HG02981 (cell line): ENCODE measurements at regions not wholly inside any gene's neighbourhood (a gene's known extent, or its start where the extent isn't known, plus 50 kb on each side); places are given as distances from the start of the nearest gene placed in this dataset.
A peak's percentile ranks its signal among the peaks of the same experiment; 100 is the strongest.

Experiments used
- ATAC-seq: cut with Tn5 transposase; IDR thresholded peaks from one replicate; pipeline ENCODE4 v1.9.1; 2021; ENCODE audit warnings: mild to moderate bottlenecking, moderate library complexity; ENCODE audit not compliant: unreplicated experiment

- ATAC-seq: no peak
Measured at GRCh38 chr10:110413049-110413783, 84.5 kb upstream of the DUSP5 start.

DNA sequence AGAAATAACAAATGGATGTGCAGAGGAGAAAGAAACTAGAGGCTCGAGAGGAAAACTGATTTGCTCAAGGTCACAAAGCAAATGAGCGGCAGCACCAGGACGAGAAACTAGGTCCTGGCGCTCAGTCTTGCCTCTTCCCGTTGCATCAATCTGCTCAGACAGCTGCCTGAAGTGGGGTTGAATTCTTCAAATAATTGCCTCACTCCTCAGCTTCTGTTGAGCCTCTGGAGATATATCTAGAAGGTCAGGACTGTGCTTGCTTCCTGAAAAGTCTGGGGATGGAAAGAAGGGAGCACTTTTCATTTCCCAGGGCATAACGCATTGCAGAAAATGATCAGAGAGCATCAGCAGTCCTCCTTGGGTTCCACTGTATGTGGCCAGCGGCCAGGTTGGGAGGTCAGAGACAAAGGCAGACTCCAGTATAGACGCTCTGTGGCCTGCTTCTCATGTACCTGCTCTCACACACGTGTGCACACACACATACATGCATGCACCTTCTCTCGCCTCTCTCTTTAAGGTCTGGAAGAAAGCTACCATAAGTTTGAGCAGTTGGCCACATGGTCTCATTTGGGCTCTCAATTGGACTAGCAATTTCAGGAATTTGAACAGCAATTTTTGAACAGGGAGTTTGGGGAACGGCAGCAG is 83.7 kb upstream of the DUSP5 start:
- ATAC-seq: peak; percentile 5

DNA sequence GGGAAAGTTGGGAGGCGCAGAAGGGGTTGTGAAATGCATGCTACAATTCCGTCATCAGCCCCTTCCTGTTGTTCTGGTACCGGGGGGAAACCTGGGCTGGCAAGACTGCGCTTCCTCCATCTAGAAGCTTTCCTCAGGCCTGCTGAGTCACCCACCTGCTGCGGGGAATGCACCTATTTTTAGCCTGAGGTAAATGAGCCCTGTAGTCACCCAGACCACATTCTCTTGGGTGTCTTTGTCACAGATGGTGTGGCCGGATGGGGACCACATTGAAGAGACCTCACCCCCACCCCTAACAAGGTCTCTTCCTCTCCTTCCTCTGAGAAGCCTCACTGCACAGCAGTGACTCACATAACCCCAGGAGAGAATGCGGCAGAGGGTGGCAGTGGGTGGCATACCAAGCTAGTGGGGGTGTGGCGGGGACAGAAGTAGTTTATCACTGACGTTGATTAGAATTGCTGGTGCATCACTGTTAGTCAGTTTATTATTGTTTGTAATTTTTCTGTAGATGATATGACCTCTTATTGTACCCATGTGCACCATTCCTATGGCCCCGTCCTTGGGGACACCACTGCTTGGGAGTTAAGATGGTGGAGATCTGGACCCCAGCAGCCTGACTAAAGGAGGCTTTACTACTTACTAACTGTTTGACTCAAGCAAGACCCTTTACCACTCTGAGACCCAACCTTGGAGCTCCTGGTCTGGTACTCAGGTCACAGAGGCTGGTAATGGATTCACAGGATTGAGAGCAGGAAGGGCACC is 83.0 kb upstream of the DUSP5 start:
- ATAC-seq: peak; percentile 82

- ATAC-seq: no peak
Measured at GRCh38 chr10:110415809-110416208, 81.9 kb upstream of the DUSP5 start.

GRCh38 chr10:110416776-110417711 is 80.7 kb upstream of the DUSP5 start:
- ATAC-seq: no peak

DNA sequence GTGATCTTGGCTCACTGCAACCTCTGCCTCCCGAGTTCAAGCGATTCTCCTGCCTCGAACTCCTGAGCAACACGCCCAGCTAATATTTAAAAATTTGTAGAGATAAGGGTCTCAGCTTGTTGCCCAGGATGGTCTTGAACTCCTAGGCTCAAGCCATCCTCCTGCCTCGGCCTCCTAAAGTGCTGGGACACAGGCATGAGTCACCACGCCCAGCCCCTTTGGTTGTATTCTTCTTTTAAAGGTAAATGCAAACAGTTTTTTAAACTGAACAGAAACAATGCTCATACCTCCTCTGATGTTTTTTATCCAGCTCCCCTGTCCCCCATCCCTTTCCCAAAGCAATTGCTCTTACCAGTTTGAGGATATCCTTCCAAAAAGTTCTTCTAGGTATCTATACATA is 79.5 kb upstream of the DUSP5 start:
- ATAC-seq: no peak

DNA sequence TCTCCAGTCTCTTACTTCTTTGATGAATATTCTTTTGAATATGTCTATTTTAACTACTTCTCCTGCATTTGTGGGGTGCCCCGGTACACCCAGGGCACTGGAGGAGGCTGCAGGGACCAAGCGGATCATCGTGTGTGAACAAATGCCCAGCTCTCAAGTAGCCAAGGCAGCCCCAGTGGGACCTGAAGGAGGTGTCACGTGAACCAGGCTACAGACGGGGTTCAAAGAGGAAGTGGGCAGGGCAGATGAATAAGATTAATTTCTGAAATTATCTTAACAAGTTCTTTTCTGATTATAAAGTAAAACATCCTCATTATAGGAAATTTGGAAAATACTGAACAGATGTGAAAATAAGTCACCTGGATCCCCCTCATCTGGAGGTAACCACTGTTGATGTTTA is 78.4 kb upstream of the DUSP5 start:
- ATAC-seq: no peak

- ATAC-seq: no peak
Measured at GRCh38 chr10:110420401-110421193, 77.1 kb upstream of the DUSP5 start.

GRCh38 chr10:110421512-110422138 is 76.1 kb upstream of the DUSP5 start:
- no peak for ATAC-seq

DNA sequence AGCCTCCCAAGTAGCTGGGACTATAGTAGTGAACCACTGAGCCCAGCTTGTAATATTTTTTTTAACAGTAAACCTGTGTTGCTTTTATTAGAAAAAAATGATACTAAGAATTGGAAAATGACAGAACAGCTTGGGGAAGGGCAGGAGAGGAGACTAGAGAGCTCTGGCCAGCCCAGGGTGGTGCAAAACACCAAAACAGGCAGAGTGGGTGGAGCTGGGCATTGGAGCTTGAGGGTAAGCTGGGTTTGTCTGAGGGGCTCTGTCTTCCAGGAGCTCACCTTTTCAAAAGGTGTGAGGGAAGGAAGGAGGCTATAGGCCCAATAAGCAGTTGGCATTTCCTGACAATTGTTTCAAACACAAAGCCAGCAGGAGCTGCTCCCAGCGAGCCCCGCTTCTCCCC is 75.2 kb upstream of the DUSP5 start:
- no peak for ATAC-seq

DNA sequence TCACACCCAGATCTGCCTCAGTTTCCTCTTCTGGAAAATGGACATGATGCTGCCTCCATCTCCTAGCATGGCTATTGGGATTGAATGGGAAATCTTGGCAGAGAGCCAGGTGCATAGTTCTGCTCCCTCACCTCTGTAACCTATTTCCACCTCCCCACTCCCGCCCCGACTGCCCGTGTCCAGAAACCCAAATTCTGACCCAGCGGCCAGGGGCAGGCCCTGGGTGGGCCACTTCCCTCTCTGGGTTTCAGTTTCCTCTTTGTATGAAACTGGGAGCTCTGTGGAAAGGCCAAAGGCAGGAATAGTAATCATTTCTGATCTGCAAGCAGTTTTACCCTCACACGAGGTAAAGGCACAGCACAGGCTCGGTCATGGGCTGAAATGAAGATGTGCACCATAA is 74.1 kb upstream of the DUSP5 start:
- ATAC-seq: no peak

DNA sequence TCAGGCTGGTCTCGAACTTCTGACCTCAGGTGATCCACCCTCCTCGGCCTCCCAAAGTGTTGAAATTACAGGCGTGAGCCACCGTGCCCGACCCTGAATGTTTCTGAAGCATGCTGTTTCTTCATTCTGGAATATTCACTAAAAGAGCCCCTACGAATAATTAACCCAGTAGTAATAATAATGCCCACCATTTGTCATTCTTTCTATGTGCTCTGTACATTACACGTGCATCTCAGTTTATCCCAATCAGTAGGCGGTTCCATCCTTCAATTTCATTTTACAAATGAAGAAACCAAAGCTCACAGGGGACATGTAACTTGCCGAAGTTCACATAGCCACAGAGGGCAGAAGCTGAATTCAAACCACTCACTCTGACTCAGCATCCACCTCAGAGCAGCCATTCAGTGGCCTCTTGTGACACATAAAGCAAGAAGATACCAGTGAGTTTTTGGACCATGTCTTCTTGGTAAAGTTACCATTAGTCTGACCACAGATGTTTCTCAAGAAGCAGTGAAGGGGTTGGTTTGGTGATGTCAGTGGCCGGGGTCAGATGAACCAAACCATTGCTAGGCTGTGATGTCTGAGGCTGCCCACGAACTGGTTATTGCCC is 71.9 kb upstream of the DUSP5 start:
- peak; percentile 84 for ATAC-seq

GRCh38 chr10:110426294-110427181 is 71.2 kb upstream of the DUSP5 start:
- ATAC-seq: no peak

DNA sequence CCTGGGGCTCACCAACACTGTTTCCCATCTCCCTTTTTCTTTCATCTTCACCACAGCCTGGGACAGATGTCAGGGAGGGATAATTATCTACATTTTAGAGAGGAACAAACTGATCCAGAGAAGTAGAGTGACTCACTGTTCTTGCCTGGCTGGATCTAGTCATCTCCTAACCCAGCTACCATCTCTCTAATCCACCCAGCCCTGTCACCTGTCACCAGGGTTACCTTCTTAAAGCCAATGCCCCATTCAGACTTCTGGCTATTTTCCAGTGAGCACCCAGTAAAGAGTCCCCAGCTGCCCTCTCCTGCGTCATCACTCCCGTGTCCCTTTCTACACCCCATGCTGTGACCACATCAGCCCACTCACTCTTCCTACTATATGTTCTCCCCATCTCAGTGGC is 68.4 kb upstream of the DUSP5 start:
- no peak for ATAC-seq

GRCh38 chr10:110430340-110431273 is 67.1 kb upstream of the DUSP5 start:
- no peak for ATAC-seq

DNA sequence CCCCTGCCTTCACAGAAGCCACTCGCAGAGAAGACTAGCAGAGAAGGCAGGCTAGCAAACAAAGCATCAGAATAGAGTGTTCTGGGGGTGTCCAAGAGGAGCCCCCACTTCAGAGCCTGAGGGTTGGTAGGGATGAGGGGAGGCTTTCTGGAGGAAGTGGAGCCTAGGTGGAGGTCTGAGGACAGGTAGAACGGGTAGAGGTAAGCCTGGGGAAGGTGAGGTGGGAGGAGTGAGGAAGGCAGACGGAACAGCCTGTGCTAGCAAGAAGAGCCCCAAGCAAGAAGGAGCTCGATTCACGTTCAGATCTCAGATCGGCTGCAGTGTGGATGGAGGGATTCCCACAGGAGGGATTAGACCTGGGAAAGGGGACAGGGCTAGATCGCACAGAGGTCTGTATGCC is 66.0 kb upstream of the DUSP5 start:
- no peak for ATAC-seq

DNA sequence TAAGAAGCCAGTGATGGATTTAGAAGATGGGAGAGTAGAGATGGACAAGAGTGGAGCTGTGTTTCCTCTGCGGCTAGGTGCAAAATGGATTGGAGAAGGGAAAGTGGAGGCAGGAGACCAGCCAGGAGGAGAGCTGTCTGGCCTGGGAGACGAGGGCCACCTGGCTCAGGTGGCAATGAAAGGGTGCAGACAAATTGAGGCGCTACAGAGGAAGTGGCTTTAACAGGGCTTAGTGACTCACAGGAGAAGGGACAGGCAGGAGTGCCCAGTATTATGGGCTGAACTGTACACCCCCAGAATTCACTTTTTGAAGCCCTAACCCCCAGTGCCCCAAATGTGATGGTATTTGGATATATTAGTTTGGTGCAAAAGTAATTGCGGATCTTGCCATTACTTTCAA is 65.6 kb upstream of the DUSP5 start:
- ATAC-seq: no peak
